Bronchial epithelial cell (primary cell): ENCODE measurements at regions not wholly inside any gene's neighbourhood (a gene's known extent, or its start where the extent isn't known, plus 50 kb on each side); places are given as distances from the start of the nearest gene placed in this dataset.

Experiments
- DNase-seq: peaks from one replicate; pipeline ENCODE4 v3.0.0-alpha.2; 2010; ENCODE audit warnings: low read depth
- FAIRE-seq: peaks from 2 replicates; lab custom pipeline; 2011; peaks lifted over from hg19 to GRCh38; lab: Jason Lieb, UNC
- H3K27me3 ChIP-seq: 2 replicates; pipeline ENCODE4 v1.5.1; 2011; ENCODE audit warnings: low read length; ENCODE audit not compliant: control insufficient read depth, insufficient read depth
- H3K36me3 ChIP-seq: 2 replicates; pipeline ENCODE4 v1.5.1; 2011; ENCODE audit warnings: low read length; ENCODE audit not compliant: control insufficient read depth, insufficient read depth
- H3K4me3 ChIP-seq: 2 replicates; pipeline ENCODE4 v1.5.1; 2011; ENCODE audit warnings: mild to moderate bottlenecking, low read depth, low read length, control low read depth
- TF ChIP-seq, protein P1 (sequence below): IDR thresholded peaks from 2 replicates; pipeline ENCODE4 v1.5.1; 2011; ENCODE audit warnings: mild to moderate bottlenecking, moderate library complexity, low read length, control low read depth, inconsistent platforms; ENCODE audit not compliant: insufficient read depth, severe bottlenecking

- no peaks in the 10 kb centered on the region for H3K36me3 ChIP-seq
- TF ChIP-seq, protein P1, sequence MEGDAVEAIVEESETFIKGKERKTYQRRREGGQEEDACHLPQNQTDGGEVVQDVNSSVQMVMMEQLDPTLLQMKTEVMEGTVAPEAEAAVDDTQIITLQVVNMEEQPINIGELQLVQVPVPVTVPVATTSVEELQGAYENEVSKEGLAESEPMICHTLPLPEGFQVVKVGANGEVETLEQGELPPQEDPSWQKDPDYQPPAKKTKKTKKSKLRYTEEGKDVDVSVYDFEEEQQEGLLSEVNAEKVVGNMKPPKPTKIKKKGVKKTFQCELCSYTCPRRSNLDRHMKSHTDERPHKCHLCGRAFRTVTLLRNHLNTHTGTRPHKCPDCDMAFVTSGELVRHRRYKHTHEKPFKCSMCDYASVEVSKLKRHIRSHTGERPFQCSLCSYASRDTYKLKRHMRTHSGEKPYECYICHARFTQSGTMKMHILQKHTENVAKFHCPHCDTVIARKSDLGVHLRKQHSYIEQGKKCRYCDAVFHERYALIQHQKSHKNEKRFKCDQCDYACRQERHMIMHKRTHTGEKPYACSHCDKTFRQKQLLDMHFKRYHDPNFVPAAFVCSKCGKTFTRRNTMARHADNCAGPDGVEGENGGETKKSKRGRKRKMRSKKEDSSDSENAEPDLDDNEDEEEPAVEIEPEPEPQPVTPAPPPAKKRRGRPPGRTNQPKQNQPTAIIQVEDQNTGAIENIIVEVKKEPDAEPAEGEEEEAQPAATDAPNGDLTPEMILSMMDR: no peak
- no peak for FAIRE-seq
- H3K4me3 ChIP-seq: no peak overlapping the region
- DNase-seq: no peak
- no peaks in the 10 kb centered on the region for H3K27me3 ChIP-seq
Measured at GRCh38 chr15:98444138-98444537, 204.2 kb upstream of the IGF1R start.

DNA sequence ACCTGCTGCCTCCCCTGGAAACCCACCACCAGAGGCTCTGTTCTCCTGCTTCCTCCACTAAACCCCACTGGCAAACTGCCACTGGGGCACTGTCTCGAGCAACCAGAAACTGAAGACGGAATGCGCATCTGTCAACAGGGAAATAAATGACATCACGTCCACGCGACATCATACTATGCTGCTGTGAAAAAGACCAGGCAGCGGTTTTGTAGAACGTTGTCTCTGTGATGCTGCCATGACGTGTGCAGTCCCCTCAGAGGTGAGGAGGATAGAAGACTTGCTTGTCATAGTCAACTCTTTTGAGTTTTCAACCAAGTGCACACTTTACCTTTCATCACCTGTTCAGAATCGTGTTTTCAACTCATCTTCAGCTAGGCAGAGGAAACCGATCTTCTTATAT is 203.0 kb upstream of the IGF1R start:
- DNase-seq (no peak), FAIRE-seq (no peak)
- H3K4me3 ChIP-seq: no peak overlapping the region
- H3K27me3 ChIP-seq: no peaks in the 10 kb centered on the region
- TF ChIP-seq, protein P1: no peak
- H3K36me3 ChIP-seq: no peaks in the 10 kb centered on the region

DNA sequence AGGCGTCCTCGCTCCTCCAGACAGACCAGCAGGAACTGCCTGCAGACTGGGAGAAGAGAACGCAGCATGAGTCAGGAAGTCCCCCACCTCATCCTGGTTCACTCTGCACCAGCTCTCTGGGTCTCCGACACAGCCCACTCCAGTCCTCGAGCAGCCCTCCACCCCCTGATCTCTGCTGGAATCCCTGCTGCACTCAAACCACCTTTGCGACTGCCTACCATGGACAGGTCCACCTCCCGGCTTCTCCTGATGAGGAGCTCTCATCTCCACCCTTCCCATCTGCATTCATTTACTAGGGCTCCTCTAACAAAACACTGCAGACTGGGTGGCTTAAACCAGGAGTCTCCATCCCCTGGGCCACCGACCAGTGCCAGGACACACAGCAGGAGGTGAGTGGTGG is 202.3 kb upstream of the IGF1R start:
- FAIRE-seq (no peak), DNase-seq (no peak)
- Histone ChIP-seq H3K27me3 (no peaks in the 10 kb centered on the region), H3K36me3 (no peaks in the 10 kb centered on the region), H3K4me3 (no peak overlapping the region)
- TF ChIP-seq, protein P1: no peak

DNA sequence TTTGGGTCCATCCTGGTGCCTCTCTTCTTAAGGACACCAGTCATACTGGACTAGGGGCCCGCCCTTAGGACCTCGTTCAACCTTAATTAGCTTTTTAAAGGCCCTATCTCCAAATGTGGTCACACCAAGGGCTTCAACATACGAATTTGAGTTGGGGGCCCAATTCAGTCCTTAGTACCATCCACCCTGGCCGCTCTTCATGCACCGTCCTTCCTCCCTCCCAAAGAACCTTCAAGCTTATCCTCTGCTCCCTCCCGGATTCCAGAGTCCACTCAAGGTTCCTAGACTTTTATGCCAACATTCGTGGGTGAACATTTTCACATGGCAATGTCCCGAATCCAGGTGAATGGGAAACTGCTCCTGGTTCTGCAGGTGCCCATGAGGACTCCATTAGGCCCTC is 201.3 kb upstream of the IGF1R start:
- no peak for FAIRE-seq
- Histone ChIP-seq H3K36me3 (no peaks in the 10 kb centered on the region), H3K4me3 (no peak overlapping the region), H3K27me3 (no peaks in the 10 kb centered on the region)
- DNase-seq: no peak
- TF ChIP-seq, protein P1: no peak

GRCh38 chr15:98451236-98451635 is 197.1 kb upstream of the IGF1R start:
- no peak for FAIRE-seq
- H3K4me3 ChIP-seq: no peak overlapping the region
- DNase-seq: no peak
- TF ChIP-seq, protein P1: no peak
- H3K36me3 ChIP-seq: no peaks in the 10 kb centered on the region
- no peaks in the 10 kb centered on the region for H3K27me3 ChIP-seq

- Histone ChIP-seq H3K4me3 (no peak overlapping the region), H3K36me3 (no peaks in the 10 kb centered on the region), H3K27me3 (peaks cover under 1% of the 10 kb centered on the region)
- TF ChIP-seq, protein P1: no peak
- DNase-seq: no peak
- no peak for FAIRE-seq
Measured at GRCh38 chr15:98452238-98452637, 196.1 kb upstream of the IGF1R start.
